Lower lobe of right lung (tissue), 2 donors: ENCODE measurements at regions not wholly inside any gene's neighbourhood (a gene's known extent, or its start where the extent isn't known, plus 50 kb on each side); places are given as distances from the start of the nearest gene placed in this dataset.
A peak's percentile ranks its signal among the peaks of the same experiment; 100 is the strongest.

Experiments
- ATAC-seq, 2 donors: fragments of 200-7000 bp; cut with Tn5 transposase; one replicate each; pipeline ENCODE4 v1.9.1; 2020 to 2022; ENCODE audit warnings: mild to moderate bottlenecking in 2 of 2, moderate library complexity in 2 of 2
- DNase-seq: peaks from one replicate; pipeline ENCODE4 v3.0.0-alpha.2; 2020
- H3K27ac ChIP-seq: fragments of 200-600 bp; one replicate; pipeline ENCODE4 v1.8.0; 2022
- H3K27me3 ChIP-seq: fragments of 200-600 bp; one replicate; pipeline ENCODE4 v1.8.0; 2022; ENCODE audit warnings: low read depth
- H3K36me3 ChIP-seq: fragments of 200-600 bp; one replicate; pipeline ENCODE4 v1.8.0; 2022; ENCODE audit warnings: mild to moderate bottlenecking
- H3K4me1 ChIP-seq: fragments of 200-600 bp; one replicate; pipeline ENCODE4 v1.8.0; 2022
- H3K4me3 ChIP-seq: fragments of 200-600 bp; one replicate; pipeline ENCODE4 v1.8.0; 2022; ENCODE audit warnings: mild to moderate bottlenecking
- H3K9me3 ChIP-seq: fragments of 200-600 bp; one replicate; pipeline ENCODE4 v1.8.0; 2022
- CTCF ChIP-seq: fragments of 200-600 bp; IDR thresholded peaks from one replicate; pipeline ENCODE4 v1.8.0; 2022; ENCODE audit warnings: antibody characterized with exemption, mild to moderate bottlenecking
- intact Hi-C: fragments of 100-400 bp; cut with DNase I; formaldehyde crosslinking; loops from one replicate; pipeline ENCODE4 v1.11.0; 2022
- donor health status: DM: no; HTN: yes; CAD: no; lungs with severe emphysema.

- H3K27ac ChIP-seq, result no peak overlapping the region
- no peaks in the 10 kb centered on the region for H3K27me3 ChIP-seq
- no peak for ATAC-seq
Measured at GRCh38 chr3:64358176-64358575, 132.9 kb upstream of the PRICKLE2 start.

GRCh38 chr3:64357481-64357880 lies 132.2 kb upstream of the PRICKLE2 start:
- peaks cover 40% of the 10 kb centered on the region for H3K4me1 ChIP-seq

More at GRCh38 chr3:64358176-64358575, 132.9 kb upstream of the PRICKLE2 start:
- H3K9me3 ChIP-seq, result no peaks in the 10 kb centered on the region
- no peak for TF ChIP-seq CTCF
- intact Hi-C loops, result no loop called here
- no peak for DNase-seq
- H3K4me3 ChIP-seq, result no peak overlapping the region
- no peaks in the 10 kb centered on the region for H3K36me3 ChIP-seq
- peaks cover 33% of the 10 kb centered on the region for H3K4me1 ChIP-seq

GRCh38 chr3:64355401-64355807 lies 130.1 kb upstream of the PRICKLE2 start:
- Histone ChIP-seq H3K4me1 (peaks cover 51% of the 10 kb centered on the region), H3K27ac (peak overlapping the region; percentile 62), H3K36me3 (no peaks in the 10 kb centered on the region), H3K9me3 (no peaks in the 10 kb centered on the region), H3K27me3 (no peaks in the 10 kb centered on the region), H3K4me3 (peak overlapping the region; percentile 10)
- intact Hi-C loops, result no loop called here
- DNase-seq (no peak), ATAC-seq (peak; percentile 65 to 73)
- no peak for TF ChIP-seq CTCF

More at GRCh38 chr3:64357481-64357880, 132.2 kb upstream of the PRICKLE2 start:
- H3K9me3 ChIP-seq, result no peaks in the 10 kb centered on the region
- H3K27ac ChIP-seq, result no peak overlapping the region
- DNase-seq (no peak), ATAC-seq (no peak)
- H3K27me3 ChIP-seq, result no peaks in the 10 kb centered on the region
- TF ChIP-seq CTCF, result no peak
- intact Hi-C loops, result no loop called here
- no peaks in the 10 kb centered on the region for H3K36me3 ChIP-seq
- no peak overlapping the region for H3K4me3 ChIP-seq

- DNase-seq (no peak), ATAC-seq (no peak)
- TF ChIP-seq CTCF, result no peak
- intact Hi-C loops, result no loop called here
- H3K4me1 ChIP-seq, result peaks cover 55% of the 10 kb centered on the region
- H3K36me3 ChIP-seq, result no peaks in the 10 kb centered on the region
- no peaks in the 10 kb centered on the region for H3K27me3 ChIP-seq
- H3K27ac ChIP-seq, result peak overlapping the region; percentile 62
- H3K4me3 ChIP-seq, result peak overlapping the region; percentile 10
- no peaks in the 10 kb centered on the region for H3K9me3 ChIP-seq
Measured at GRCh38 chr3:64354956-64355355, 129.7 kb upstream of the PRICKLE2 start.

- intact Hi-C loops, result no loop called here
- ATAC-seq (no peak), DNase-seq (no peak)
- no peak for TF ChIP-seq CTCF
- Histone ChIP-seq H3K27ac (no peak overlapping the region), H3K9me3 (no peaks in the 10 kb centered on the region), H3K27me3 (no peaks in the 10 kb centered on the region), H3K4me3 (no peak overlapping the region), H3K36me3 (no peaks in the 10 kb centered on the region), H3K4me1 (peaks cover 55% of the 10 kb centered on the region)
Measured at GRCh38 chr3:64354221-64354620, 129.0 kb upstream of the PRICKLE2 start.

GRCh38 chr3:64353226-64353625 lies 128.0 kb upstream of the PRICKLE2 start:
- intact Hi-C loops, result no loop called here
- peak overlapping the region; percentile 56 for H3K27ac ChIP-seq
- H3K27me3 ChIP-seq, result no peaks in the 10 kb centered on the region
- no peaks in the 10 kb centered on the region for H3K36me3 ChIP-seq
- no peak overlapping the region for H3K4me3 ChIP-seq
- TF ChIP-seq CTCF, result no peak
- no peak for DNase-seq
- ATAC-seq, result no peak
- no peaks in the 10 kb centered on the region for H3K9me3 ChIP-seq
- H3K4me1 ChIP-seq, result peaks cover 55% of the 10 kb centered on the region
